ENCODE measurements at regions not wholly inside any gene's neighbourhood (a gene's known extent, or its start where the extent isn't known, plus 50 kb on each side); places are given as distances from the start of the nearest gene placed in this dataset.

GRCh38 chr6:81491454-81492101, 260.9 kb downstream of the TENT5A start:
- TF ChIP-seq PBX3 (CRISPR knock-in tag; IDR thresholded peaks at IDR 0.05) (no peak), CTCF (tag by site-specific recombination; IDR thresholded peaks at IDR 0.05) (no peak), GLIS1 (tag by site-specific recombination; IDR thresholded peaks at IDR 0.05) (no peak), ZNF785 (tag by site-specific recombination; IDR thresholded peaks at IDR 0.05) (no peak), ZBTB21 (tag by site-specific recombination; IDR thresholded peaks at IDR 0.05) (no peak), OVOL3 (tag by site-specific recombination; IDR thresholded peaks at IDR 0.05) (no peak), ZNF521 (tag by site-specific recombination; IDR thresholded peaks at IDR 0.05) (no peak), BCL11A (tag by site-specific recombination; IDR thresholded peaks at IDR 0.05; ENCODE audit: low read depth) (no peak), ZNF692 (tag by site-specific recombination; IDR thresholded peaks at IDR 0.05) (no peak), HOXD13 (CRISPR knock-in tag; IDR thresholded peaks at IDR 0.05; ENCODE audit: borderline replicate concordance) (no peak), RBAK (tag by site-specific recombination; IDR thresholded peaks at IDR 0.05) (no peak), ZNF19 (tag by site-specific recombination; IDR thresholded peaks at IDR 0.05; ENCODE audit: low read depth) (no peak)
